ENCODE measurements at regions not wholly inside any gene's neighbourhood (a gene's known extent, or its start where the extent isn't known, plus 50 kb on each side); places are given as distances from the start of the nearest gene placed in this dataset.

DNA sequence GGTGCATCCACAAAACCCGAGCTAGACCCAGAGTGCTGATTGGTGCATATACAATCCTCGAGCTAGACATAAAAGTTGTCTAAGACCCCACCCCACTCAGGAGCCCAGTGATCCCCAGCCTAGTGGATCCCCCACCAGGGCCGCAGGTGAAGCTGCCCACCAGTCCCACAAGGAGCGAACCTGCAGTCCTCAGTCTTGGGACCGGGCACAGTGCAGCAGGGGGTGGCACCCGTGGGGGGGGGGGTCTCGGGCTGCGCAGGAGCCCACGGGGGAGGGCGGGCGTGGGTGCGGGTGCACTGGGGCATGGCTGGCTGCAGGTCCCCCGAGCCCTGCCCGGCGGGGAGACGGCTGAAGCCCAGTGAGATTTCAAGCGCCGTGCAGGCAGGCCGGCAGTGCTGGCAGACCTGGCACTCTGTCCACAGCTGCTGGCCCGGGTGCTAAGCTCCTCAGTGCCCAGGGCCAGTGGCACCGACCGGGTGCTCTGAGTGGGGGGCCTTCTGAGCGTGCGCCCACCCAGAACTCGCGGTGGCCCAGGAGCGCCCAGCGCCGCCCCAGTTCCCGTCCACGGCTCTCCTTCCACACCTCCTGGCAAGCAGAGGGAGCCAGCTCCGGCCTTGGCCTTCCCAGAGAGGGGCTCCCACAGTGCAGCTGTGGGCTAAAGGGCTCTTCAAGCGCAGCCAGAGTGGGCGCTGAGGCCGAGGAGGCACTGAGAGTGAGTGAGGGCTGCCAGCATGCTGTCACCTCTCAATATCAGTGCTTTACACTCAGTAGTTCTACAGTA, 989.1 kb downstream of the FAM181B start:
- H3K27ac ChIP-seq: no peak overlapping the region
- H3K4me2 ChIP-seq: no peak overlapping the region
- FAIRE-seq: no peak
- WGBS (ENCODE audit: missing lambda C conversion rate): 26% methylated on average over 5 of the region's 35 CpGs
- ChIA-PET POLR2A (no interaction called here), CTCF (no interaction called here)
- H3K4me1 ChIP-seq: no peaks in the 10 kb centered on the region
- TF ChIP-seq CHD2 (IDR thresholded peaks at IDR 0.05; ENCODE audit: low read length, partially characterized antibody): no peak
- TF ChIP-seq ZC3H11A (IDR thresholded peaks at IDR 0.05): no peak
- TF ChIP-seq HOXB5 (CRISPR knock-in tag; IDR thresholded peaks at IDR 0.05): no peak
- TF ChIP-seq ZSCAN20 (CRISPR knock-in tag; IDR thresholded peaks at IDR 0.05): no peak
- TF ChIP-seq CEBPB (IDR thresholded peaks at IDR 0.05): no peak
- no peak for TF ChIP-seq JUN (IDR thresholded peaks at IDR 0.05)
- no peak for TF ChIP-seq CHD4 (IDR thresholded peaks at IDR 0.05; ENCODE audit: borderline replicate concordance)
- TF ChIP-seq HOXA7 (CRISPR knock-in tag; IDR thresholded peaks at IDR 0.05): no peak
- TF ChIP-seq NPAS2 (CRISPR knock-in tag; IDR thresholded peaks at IDR 0.05; ENCODE audit: borderline replicate concordance): no peak
- TF ChIP-seq, protein P1, sequence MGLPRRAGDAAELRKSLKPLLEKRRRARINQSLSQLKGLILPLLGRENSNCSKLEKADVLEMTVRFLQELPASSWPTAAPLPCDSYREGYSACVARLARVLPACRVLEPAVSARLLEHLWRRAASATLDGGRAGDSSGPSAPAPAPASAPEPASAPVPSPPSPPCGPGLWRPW (IDR thresholded peaks at IDR 0.05): no peak
- no peak for TF ChIP-seq POLR2A (IDR thresholded peaks at IDR 0.05; ENCODE audit: low read length)
- no peak for TF ChIP-seq ZNF302 (CRISPR knock-in tag; IDR thresholded peaks at IDR 0.05)
- no peak for TF ChIP-seq PHF8 (IDR thresholded peaks at IDR 0.05; ENCODE audit: borderline replicate concordance, low read depth)
- TF ChIP-seq EP300 (IDR thresholded peaks at IDR 0.05): no peak
- TF ChIP-seq KDM1A (IDR thresholded peaks at IDR 0.05; ENCODE audit: low read depth): no peak
- TF ChIP-seq NR3C1 (IDR thresholded peaks at IDR 0.05): no peak
- DNase-seq (ENCODE audit: low read depth in 1 of 2, low spot score in 1 of 2): no peak
- ATAC-seq: no peak
- no peak overlapping the region for H3K4me3 ChIP-seq
- no peaks in the 10 kb centered on the region; the same call in 2 of the 3 replicates for H3K9me3 ChIP-seq

DNA sequence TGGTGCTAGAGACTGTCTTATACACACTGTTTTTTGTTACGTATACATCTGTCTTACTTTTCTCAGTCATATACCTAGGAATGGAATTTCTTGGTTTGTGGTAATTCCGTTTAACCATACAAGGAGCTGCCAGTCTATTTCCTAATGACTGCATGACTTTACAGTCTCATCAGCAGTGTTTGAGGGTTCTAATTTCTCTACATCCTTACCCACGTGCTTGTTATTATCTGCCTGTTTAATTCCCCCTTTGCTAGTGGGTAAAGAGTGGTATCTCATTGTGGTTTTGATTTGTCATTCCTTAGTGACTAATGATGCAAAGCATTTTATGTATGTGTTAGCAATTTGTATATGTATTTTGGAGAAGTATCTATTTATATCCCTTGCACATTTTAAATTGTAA, 1008.0 kb downstream of the FAM181B start:
- Histone ChIP-seq H3K9me3 (no peaks in the 10 kb centered on the region; the same call in 2 of the 3 replicates), H3K4me2 (no peak overlapping the region), H3K4me3 (no peak overlapping the region), H3K4me1 (no peaks in the 10 kb centered on the region), H3K27ac (no peak overlapping the region)
- ATAC-seq: no peak
- FAIRE-seq: no peak
- DNase-seq (ENCODE audit: low read depth in 1 of 2, low spot score in 1 of 2): no peak
- CTCF ChIA-PET: no interaction called here
- WGBS (ENCODE audit: missing lambda C conversion rate): 11% methylated on average over 3 of the region's 3 CpGs
- TF ChIP-seq PBX3 (IDR thresholded peaks at IDR 0.05): no peak
- TF ChIP-seq CHD2 (IDR thresholded peaks at IDR 0.05; ENCODE audit: low read length, partially characterized antibody): no peak
- TF ChIP-seq MAZ (IDR thresholded peaks at IDR 0.05; ENCODE audit: borderline replicate concordance, low read depth, low read length): no peak
- no peak for TF ChIP-seq MYC (IDR thresholded peaks at IDR 0.05; ENCODE audit: borderline replicate concordance, low read length)
- no peak for TF ChIP-seq BHLHE40 (IDR thresholded peaks at IDR 0.05; ENCODE audit: low read depth, low read length)
- TF ChIP-seq PHF8 (IDR thresholded peaks at IDR 0.05; ENCODE audit: borderline replicate concordance, low read depth): no peak
- no peak for TF ChIP-seq MAFK (IDR thresholded peaks at IDR 0.05; ENCODE audit: partially characterized antibody)
- POLR2A ChIA-PET: no interaction called here

- 13% methylated on average over 1 of the region's 1 CpG for WGBS (ENCODE audit: missing lambda C conversion rate)
- no peak for ATAC-seq
Observed at GRCh38 chr11:81717695-81718094, 1016.0 kb downstream of the FAM181B start.

More at GRCh38 chr11:81717695-81718094, 1016.0 kb downstream of the FAM181B start:
- DNase-seq (ENCODE audit: low read depth in 1 of 2, low spot score in 1 of 2): no peak
- Histone ChIP-seq H3K4me1 (no peaks in the 10 kb centered on the region), H3K4me2 (no peak overlapping the region), H3K4me3 (no peak overlapping the region), H3K27ac (no peak overlapping the region), H3K9me3 (peaks cover 13% of the 10 kb centered on the region; the same call in 1 of the 3 replicates)
- no peak for FAIRE-seq
- ChIA-PET POLR2A (no interaction called here), CTCF (no interaction called here)
- TF ChIP-seq ATOH8 (CRISPR knock-in tag; IDR thresholded peaks at IDR 0.05; ENCODE audit: low read depth) (no peak), NFE2L2 (conservative IDR thresholded peaks at IDR 0.05; ENCODE audit: low read length) (no peak), CEBPB (IDR thresholded peaks at IDR 0.05) (no peak), PBX3 (IDR thresholded peaks at IDR 0.05) (no peak), BHLHE40 (IDR thresholded peaks at IDR 0.05; ENCODE audit: low read depth, low read length) (no peak), TP53 (CRISPR knock-in tag; IDR thresholded peaks at IDR 0.05) (no peak), RARB (CRISPR knock-in tag; IDR thresholded peaks at IDR 0.05) (no peak), HOXA7 (CRISPR knock-in tag; IDR thresholded peaks at IDR 0.05) (no peak), EHF (CRISPR knock-in tag; IDR thresholded peaks at IDR 0.05) (no peak), MAFK (IDR thresholded peaks at IDR 0.05; ENCODE audit: partially characterized antibody) (no peak), MAZ (IDR thresholded peaks at IDR 0.05; ENCODE audit: borderline replicate concordance, low read depth, low read length) (no peak), RFX5 (IDR thresholded peaks at IDR 0.05) (no peak), SREBF2 (IDR thresholded peaks at IDR 0.05) (no peak), SMC3 (IDR thresholded peaks at IDR 0.05) (no peak), FOXS1 (CRISPR knock-in tag; IDR thresholded peaks at IDR 0.05) (no peak)
- TF ChIP-seq, protein P2, sequence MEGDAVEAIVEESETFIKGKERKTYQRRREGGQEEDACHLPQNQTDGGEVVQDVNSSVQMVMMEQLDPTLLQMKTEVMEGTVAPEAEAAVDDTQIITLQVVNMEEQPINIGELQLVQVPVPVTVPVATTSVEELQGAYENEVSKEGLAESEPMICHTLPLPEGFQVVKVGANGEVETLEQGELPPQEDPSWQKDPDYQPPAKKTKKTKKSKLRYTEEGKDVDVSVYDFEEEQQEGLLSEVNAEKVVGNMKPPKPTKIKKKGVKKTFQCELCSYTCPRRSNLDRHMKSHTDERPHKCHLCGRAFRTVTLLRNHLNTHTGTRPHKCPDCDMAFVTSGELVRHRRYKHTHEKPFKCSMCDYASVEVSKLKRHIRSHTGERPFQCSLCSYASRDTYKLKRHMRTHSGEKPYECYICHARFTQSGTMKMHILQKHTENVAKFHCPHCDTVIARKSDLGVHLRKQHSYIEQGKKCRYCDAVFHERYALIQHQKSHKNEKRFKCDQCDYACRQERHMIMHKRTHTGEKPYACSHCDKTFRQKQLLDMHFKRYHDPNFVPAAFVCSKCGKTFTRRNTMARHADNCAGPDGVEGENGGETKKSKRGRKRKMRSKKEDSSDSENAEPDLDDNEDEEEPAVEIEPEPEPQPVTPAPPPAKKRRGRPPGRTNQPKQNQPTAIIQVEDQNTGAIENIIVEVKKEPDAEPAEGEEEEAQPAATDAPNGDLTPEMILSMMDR (IDR thresholded peaks at IDR 0.05): no peak
